ENCODE measurements at regions not wholly inside any gene's neighbourhood (a gene's known extent, or its start where the extent isn't known, plus 50 kb on each side); places are given as distances from the start of the nearest gene placed in this dataset.

GRCh38 chr5:163604013-163604412 is 98.6 kb downstream of the MAT2B start:
- intact Hi-C loops (cut with micrococcal nuclease) = no loop called here

GRCh38 chr5:163607256-163607655 is 101.8 kb downstream of the MAT2B start:
- CTCF ChIA-PET = no interaction called here
- Mint-ChIP-seq H3K4me3 (ENCODE audit: unreplicated experiment) (no peak overlapping the region), H3K36me3 (ENCODE audit: insufficient read depth, unreplicated experiment) (no peaks in the 10 kb centered on the region), H3K27me3 (ENCODE audit: insufficient read depth, unreplicated experiment) (no peaks in the 10 kb centered on the region), H3K27ac (ENCODE audit: low read depth, unreplicated experiment) (no peak overlapping the region), H3K9me3 (ENCODE audit: unreplicated experiment) (no peaks in the 10 kb centered on the region), H3K4me1 (ENCODE audit: insufficient read depth, unreplicated experiment) (no peaks in the 10 kb centered on the region)
- no peak for TF ChIP-seq CTCF (IDR thresholded peaks at IDR 0.05; ENCODE audit: unreplicated experiment)
- POLR2A ChIA-PET = interaction anchor here (0.5 kb wide), 1 partner anchor 102 kb away, joined by 4 read pairs; the partner anchor contains the start of gene MAT2B
- BruUV-seq (replicated peaks) = no TSS peak
- no peak for DNase-seq (ENCODE audit: unreplicated experiment)
- intact Hi-C loops (cut with micrococcal nuclease) = no loop called here

More at GRCh38 chr5:163604013-163604412, 98.6 kb downstream of the MAT2B start:
- no peak for TF ChIP-seq CTCF (IDR thresholded peaks at IDR 0.05; ENCODE audit: unreplicated experiment)
- Mint-ChIP-seq H3K4me3 (ENCODE audit: unreplicated experiment) (no peak overlapping the region), H3K36me3 (ENCODE audit: insufficient read depth, unreplicated experiment) (no peaks in the 10 kb centered on the region), H3K27ac (ENCODE audit: low read depth, unreplicated experiment) (no peak overlapping the region), H3K9me3 (ENCODE audit: unreplicated experiment) (no peaks in the 10 kb centered on the region), H3K4me1 (ENCODE audit: insufficient read depth, unreplicated experiment) (no peaks in the 10 kb centered on the region), H3K27me3 (ENCODE audit: insufficient read depth, unreplicated experiment) (no peaks in the 10 kb centered on the region)
- BruUV-seq (replicated peaks) = no TSS peak
- ChIA-PET CTCF (interaction anchor here (0.6 kb wide), 1 partner anchor 1440 kb away, joined by 3 read pairs; no protein-coding TSS in a partner anchor), POLR2A (no interaction called here)
- no peak for DNase-seq (ENCODE audit: unreplicated experiment)

GRCh38 chr5:163608621-163609020 is 103.2 kb downstream of the MAT2B start:
- no peak overlapping the region for H3K27ac Mint-ChIP-seq (ENCODE audit: low read depth, unreplicated experiment)
- H3K27me3 Mint-ChIP-seq (ENCODE audit: insufficient read depth, unreplicated experiment) = no peaks in the 10 kb centered on the region
- no peak for TF ChIP-seq CTCF (IDR thresholded peaks at IDR 0.05; ENCODE audit: unreplicated experiment)
- intact Hi-C loops (cut with micrococcal nuclease) = no loop called here
- no TSS peak for BruUV-seq (replicated peaks)
- H3K4me1 Mint-ChIP-seq (ENCODE audit: insufficient read depth, unreplicated experiment) = no peaks in the 10 kb centered on the region
- H3K9me3 Mint-ChIP-seq (ENCODE audit: unreplicated experiment) = no peaks in the 10 kb centered on the region
- CTCF ChIA-PET = interaction anchor here (0.7 kb wide), 1 partner anchor 16 kb away, joined by 4 read pairs; no protein-coding TSS in a partner anchor
- no peaks in the 10 kb centered on the region for H3K36me3 Mint-ChIP-seq (ENCODE audit: insufficient read depth, unreplicated experiment)
- no peak overlapping the region for H3K4me3 Mint-ChIP-seq (ENCODE audit: unreplicated experiment)
- no peak for DNase-seq (ENCODE audit: unreplicated experiment)
- POLR2A ChIA-PET = interaction anchor here (0.6 kb wide), 1 partner anchor 81 kb away, joined by 3 read pairs; no protein-coding TSS in a partner anchor

- POLR2A ChIA-PET = no interaction called here
- Mint-ChIP-seq H3K27me3 (ENCODE audit: insufficient read depth, unreplicated experiment) (no peaks in the 10 kb centered on the region), H3K9me3 (ENCODE audit: unreplicated experiment) (no peaks in the 10 kb centered on the region), H3K4me1 (ENCODE audit: insufficient read depth, unreplicated experiment) (no peaks in the 10 kb centered on the region), H3K4me3 (ENCODE audit: unreplicated experiment) (no peak overlapping the region), H3K36me3 (ENCODE audit: insufficient read depth, unreplicated experiment) (no peaks in the 10 kb centered on the region), H3K27ac (ENCODE audit: low read depth, unreplicated experiment) (no peak overlapping the region)
- no peak for TF ChIP-seq CTCF (IDR thresholded peaks at IDR 0.05; ENCODE audit: unreplicated experiment)
- CTCF ChIA-PET = interaction anchor here (1.5 kb wide), 1 partner anchor 40 kb away, joined by 3 read pairs; no protein-coding TSS in a partner anchor
- DNase-seq (ENCODE audit: unreplicated experiment) = no peak
- intact Hi-C loops (cut with micrococcal nuclease) = no loop called here
- BruUV-seq (replicated peaks) = no TSS peak
Observed at GRCh38 chr5:163609910-163610309, 104.5 kb downstream of the MAT2B start.

Measured in MCF 10A (cell line).